K562 (cell line): ENCODE measurements at regions not wholly inside any gene's neighbourhood (a gene's known extent, or its start where the extent isn't known, plus 50 kb on each side); places are given as distances from the start of the nearest gene placed in this dataset.

ENCODE experiments used
- ATAC-seq: fragments of 200-7000 bp; cut with Tn5 transposase; 3 replicates; pipeline ENCODE4 v1.9.1; 2020; ENCODE audit warnings: moderate library complexity
- BruUV-seq: library from RNA; stranded (reverse); fragments of 400-500 nt; replicated peaks from 2 replicates; lab custom pipeline; 2021; lab: Mats Ljungman, UMichigan
- CTCF ChIA-PET: fragments of 300-600 bp; formaldehyde crosslinking; extraction: SDS; loops from one replicate; lab custom pipeline; 2021; ENCODE audit warnings: low intra/inter-chr PET ratio; lab: Yijun Ruan, JAX
- POLR2A ChIA-PET: fragments of 300-600, 350-650 bp; sonication (Branson Sonifier 250); formaldehyde crosslinking; extraction: SDS; loops from one replicate; lab custom pipeline; 2021; ENCODE audit warnings: antibody characterized with exemption, inconsistent platforms; lab: Yijun Ruan, JAX
- DNase-seq, 4 experiments: peaks; one replicate each; pipeline versions ENCODE4 v3.0.0 to v3.0.0-alpha.2; 2011 to 2018; ENCODE audit warnings: low spot score in 3 of 4, mixed read lengths in 3 of 4; ENCODE audit errors: extremely low read depth in 1 of 4
- FAIRE-seq: peaks from 2 replicates; lab custom pipeline; 2011; peaks lifted over from hg19 to GRCh38; lab: Jason Lieb, UNC
- H2AFZ ChIP-seq: 2 replicates; pipeline ENCODE4 v1.6.0; 2011; ENCODE audit warnings: low read depth, low read length, control low read depth, inconsistent platforms
- H3K27ac ChIP-seq: fragments of 200-600 bp; 3 replicates; pipeline ENCODE4 v1.8.0; 2011; ENCODE audit warnings: low read depth, mild to moderate bottlenecking, control low read depth, inconsistent platforms, low read length, moderate library complexity, mixed read lengths; ENCODE audit errors: extremely low read depth
- H3K27me3 ChIP-seq, 2 experiments: fragments of 300-600 bp in 1 of 2; 2 replicates in 1 of 2; 3 replicates in 1 of 2; pipeline versions ENCODE4 v1.6.0 to v1.8.0; 2011; ENCODE audit warnings: inconsistent platforms in 2 of 2, low read length in 2 of 2, mild to moderate bottlenecking in 1 of 2, mixed read lengths in 1 of 2, moderate library complexity in 1 of 2; ENCODE audit not compliant: control insufficient read depth in 2 of 2, insufficient read depth in 2 of 2
- H3K36me3 ChIP-seq: fragments of 300-600 bp; 3 replicates; pipeline ENCODE4 v1.8.0; 2011; ENCODE audit warnings: mild to moderate bottlenecking, low read length, inconsistent platforms; ENCODE audit not compliant: control insufficient read depth, insufficient read depth
- H3K4me1 ChIP-seq, 2 experiments: fragments of 200-600 bp in 1 of 2; replicated peaks in 1 of 2; 2 replicates in 1 of 2; 3 replicates in 1 of 2; pipeline versions ENCODE4 v1.5.1 to v1.8.0; 2011; ENCODE audit warnings: inconsistent platforms in 2 of 2, low read length in 2 of 2, mild to moderate bottlenecking in 1 of 2, mixed read lengths in 1 of 2, moderate library complexity in 1 of 2; ENCODE audit not compliant: control insufficient read depth in 2 of 2, insufficient read depth in 2 of 2
- H3K4me2 ChIP-seq: 2 replicates; pipeline ENCODE4 v1.6.1; 2011; ENCODE audit warnings: low read length, control low read depth, inconsistent platforms, mixed read lengths; ENCODE audit not compliant: insufficient read depth
- H3K4me3 ChIP-seq: fragments of 200-600 bp; sonication (generic), shearing (Covaris generic); 2 replicates; pipeline ENCODE4 v1.5.1; 2016; ENCODE audit warnings: control low read depth, inconsistent platforms
- H3K79me2 ChIP-seq: fragments of 200-600 bp; 3 replicates; pipeline ENCODE4 v1.8.0; 2011; ENCODE audit warnings: low read length, inconsistent platforms; ENCODE audit not compliant: control insufficient read depth, insufficient read depth
- H3K9ac ChIP-seq, 2 experiments: 2 replicates each; pipeline versions ENCODE4 v1.6.0 to v1.6.1; 2011; ENCODE audit warnings: low read depth in 2 of 2, low read length in 2 of 2, control low read depth in 1 of 2, inconsistent platforms in 1 of 2, mild to moderate bottlenecking in 1 of 2, mixed read lengths in 1 of 2; ENCODE audit not compliant: insufficient read depth in 1 of 2
- H3K9me1 ChIP-seq: one replicate; pipeline ENCODE4 v1.6.0; 2011; ENCODE audit warnings: inconsistent platforms, mild to moderate bottlenecking, low read length, moderate library complexity; ENCODE audit not compliant: control insufficient read depth, insufficient read depth
- H3K9me3 ChIP-seq: replicated peaks from 2 replicates; pipeline ENCODE4 v1.5.1; 2011; ENCODE audit warnings: low read depth, low read length, inconsistent platforms; ENCODE audit not compliant: control insufficient read depth, insufficient read depth
- H4K20me1 ChIP-seq: replicated peaks from 2 replicates; pipeline ENCODE4 v1.6.1; 2011; ENCODE audit warnings: low read length, inconsistent platforms, mixed read lengths; ENCODE audit not compliant: control insufficient read depth, insufficient read depth
- BRD9 ChIP-seq: fragments of 450-650 bp; IDR thresholded peaks from 2 replicates; pipeline ENCODE4 v1.6.1; 2018; ENCODE audit warnings: low read depth; ENCODE audit not compliant: partially characterized antibody
- C11orf30 ChIP-seq: fragments of 450-650 bp; IDR thresholded peaks from 2 replicates; pipeline ENCODE4 v1.6.1; 2016; ENCODE audit warnings: low read depth, mild to moderate bottlenecking
- E2F5 ChIP-seq: sonication (generic); formaldehyde crosslinking; IDR thresholded peaks from 2 replicates; pipeline ENCODE4 v1.8.0; 2022; ENCODE audit warnings: mild to moderate bottlenecking, missing genetic modification reagents
- ELF4 ChIP-seq: fragments of 450-650 bp; formaldehyde crosslinking; IDR thresholded peaks from 2 replicates; pipeline ENCODE4 v1.4.0; 2022; ENCODE audit warnings: missing genetic modification characterization
- HNRNPL ChIP-seq: fragments of 200-400 bp; formaldehyde crosslinking; IDR thresholded peaks from 2 replicates; pipeline ENCODE4 v1.6.1; 2017; ENCODE audit warnings: low read depth, mild to moderate bottlenecking, low read length
- IFI16 ChIP-seq: fragments of 250-450 bp; sonication (Bioruptor Pico); IDR thresholded peaks from 2 replicates; pipeline ENCODE4 v2.1.2; 2022; ENCODE audit warnings: mild to moderate bottlenecking, inconsistent platforms
- MAFF ChIP-seq: IDR thresholded peaks from 2 replicates; pipeline ENCODE4 v1.6.1; 2012; ENCODE audit warnings: low read length, improper control_type of control experiment
- MAFG ChIP-seq: fragments of 450-650 bp; conservative IDR thresholded peaks from 2 replicates; pipeline ENCODE4 v1.6.1; 2016; ENCODE audit warnings: missing genetic modification characterization, missing compliant biosample characterization
- MAFK ChIP-seq: IDR thresholded peaks from 2 replicates; pipeline ENCODE4 v1.6.1; 2011; ENCODE audit warnings: low read length, improper control_type of control experiment
- NCOA4 ChIP-seq: fragments of 450-650 bp; IDR thresholded peaks from 2 replicates; pipeline ENCODE4 v1.6.1; 2018; ENCODE audit warnings: mild to moderate bottlenecking; ENCODE audit not compliant: partially characterized antibody
- RBM25 ChIP-seq: fragments of 200-400 bp; formaldehyde crosslinking; IDR thresholded peaks from 2 replicates; pipeline ENCODE4 v1.6.1; 2018; ENCODE audit warnings: low read length, low read depth, moderate library complexity; ENCODE audit not compliant: severe bottlenecking
- SNRNP70 ChIP-seq: fragments of 200-400 bp; formaldehyde crosslinking; optimal IDR thresholded peaks from 2 replicates; pipeline ENCODE3; 2017; ENCODE audit warnings: low read depth, low read length
- ZFP36 ChIP-seq: fragments of 150-350 bp; IDR thresholded peaks from 2 replicates; pipeline ENCODE4 v1.6.1; 2018; ENCODE audit warnings: low read length, low read depth; ENCODE audit not compliant: partially characterized antibody
- ZNF316 ChIP-seq: fragments of 450-650 bp; IDR thresholded peaks from 2 replicates; pipeline ENCODE4 v1.6.1; 2016
- ZNF584 ChIP-seq: fragments of 200-800 bp; sonication (Bioruptor generic); IDR thresholded peaks from 2 replicates; pipeline ENCODE4 v1.6.1; 2016; ENCODE audit warnings: low read depth, mild to moderate bottlenecking, missing genetic modification characterization, missing compliant biosample characterization
- WGBS: fragments of 100-300 bp; shearing (Covaris generic); methylation state at CpG from one replicate; pipeline ENCODE4 v1.1.6; 2016; ENCODE audit warnings: low coverage, mixed read lengths; ENCODE audit not compliant: insufficient coverage; ENCODE audit errors: missing lambda C conversion rate; 5-methylcytosine and 5-hydroxymethylcytosine counted together
- in situ Hi-C: fragments of 300-500 bp; cut with MboI; formaldehyde crosslinking; loops from 4 replicates; pipeline ENCODE4 v1.15.0; 2018; ENCODE audit warnings: inconsistent platforms, mixed read lengths
- intact Hi-C: fragments of 100-400 bp; cut with micrococcal nuclease; formaldehyde crosslinking; loops from 2 replicates; pipeline ENCODE4 v1.14.2; 2022
- TF ChIP-seq, protein P1 (sequence below): fragments of 250-450 bp; sonication (Bioruptor Pico); IDR thresholded peaks from 2 replicates; pipeline ENCODE4 v1.4.0; 2020

GRCh38 chr11:91871048-91871447 is 353.6 kb upstream of the FAT3 start:
- no peak for TF ChIP-seq BRD9
- TF ChIP-seq, protein P1, sequence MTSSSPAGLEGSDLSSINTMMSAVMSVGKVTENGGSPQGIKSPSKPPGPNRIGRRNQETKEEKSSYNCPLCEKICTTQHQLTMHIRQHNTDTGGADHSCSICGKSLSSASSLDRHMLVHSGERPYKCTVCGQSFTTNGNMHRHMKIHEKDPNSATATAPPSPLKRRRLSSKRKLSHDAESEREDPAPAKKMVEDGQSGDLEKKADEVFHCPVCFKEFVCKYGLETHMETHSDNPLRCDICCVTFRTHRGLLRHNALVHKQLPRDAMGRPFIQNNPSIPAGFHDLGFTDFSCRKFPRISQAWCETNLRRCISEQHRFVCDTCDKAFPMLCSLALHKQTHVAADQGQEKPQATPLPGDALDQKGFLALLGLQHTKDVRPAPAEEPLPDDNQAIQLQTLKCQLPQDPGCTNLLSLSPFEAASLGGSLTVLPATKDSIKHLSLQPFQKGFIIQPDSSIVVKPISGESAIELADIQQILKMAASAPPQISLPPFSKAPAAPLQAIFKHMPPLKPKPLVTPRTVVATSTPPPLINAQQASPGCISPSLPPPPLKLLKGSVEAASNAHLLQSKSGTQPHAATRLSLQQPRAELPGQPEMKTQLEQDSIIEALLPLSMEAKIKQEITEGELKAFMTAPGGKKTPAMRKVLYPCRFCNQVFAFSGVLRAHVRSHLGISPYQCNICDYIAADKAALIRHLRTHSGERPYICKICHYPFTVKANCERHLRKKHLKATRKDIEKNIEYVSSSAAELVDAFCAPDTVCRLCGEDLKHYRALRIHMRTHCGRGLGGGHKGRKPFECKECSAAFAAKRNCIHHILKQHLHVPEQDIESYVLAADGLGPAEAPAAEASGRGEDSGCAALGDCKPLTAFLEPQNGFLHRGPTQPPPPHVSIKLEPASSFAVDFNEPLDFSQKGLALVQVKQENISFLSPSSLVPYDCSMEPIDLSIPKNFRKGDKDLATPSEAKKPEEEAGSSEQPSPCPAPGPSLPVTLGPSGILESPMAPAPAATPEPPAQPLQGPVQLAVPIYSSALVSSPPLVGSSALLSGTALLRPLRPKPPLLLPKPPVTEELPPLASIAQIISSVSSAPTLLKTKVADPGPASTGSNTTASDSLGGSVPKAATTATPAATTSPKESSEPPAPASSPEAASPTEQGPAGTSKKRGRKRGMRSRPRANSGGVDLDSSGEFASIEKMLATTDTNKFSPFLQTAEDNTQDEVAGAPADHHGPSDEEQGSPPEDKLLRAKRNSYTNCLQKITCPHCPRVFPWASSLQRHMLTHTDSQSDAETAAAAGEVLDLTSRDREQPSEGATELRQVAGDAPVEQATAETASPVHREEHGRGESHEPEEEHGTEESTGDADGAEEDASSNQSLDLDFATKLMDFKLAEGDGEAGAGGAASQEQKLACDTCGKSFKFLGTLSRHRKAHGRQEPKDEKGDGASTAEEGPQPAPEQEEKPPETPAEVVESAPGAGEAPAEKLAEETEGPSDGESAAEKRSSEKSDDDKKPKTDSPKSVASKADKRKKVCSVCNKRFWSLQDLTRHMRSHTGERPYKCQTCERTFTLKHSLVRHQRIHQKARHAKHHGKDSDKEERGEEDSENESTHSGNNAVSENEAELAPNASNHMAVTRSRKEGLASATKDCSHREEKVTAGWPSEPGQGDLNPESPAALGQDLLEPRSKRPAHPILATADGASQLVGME = no peak
- TF ChIP-seq ELF4 (CRISPR knock-in tag) = no peak
- no peak for TF ChIP-seq NCOA4
- TF ChIP-seq RBM25 = no peak
- TF ChIP-seq HNRNPL = no peak
- peak; percentile 73 for TF ChIP-seq C11orf30
- TF ChIP-seq MAFG (tag) = peak; percentile 78
- TF ChIP-seq MAFK = peak; percentile 29; the same call in 1 of the 2 replicates
- TF ChIP-seq ZNF316 = peak; percentile 76
- TF ChIP-seq E2F5 (CRISPR knock-in tag) = no peak
- no peak for TF ChIP-seq ZNF584 (CRISPR knock-in tag)
- TF ChIP-seq ZFP36 = no peak
- TF ChIP-seq SNRNP70 = no peak
- no peak for TF ChIP-seq IFI16
- TF ChIP-seq MAFF = peak; percentile 22; the same call in 1 of the 2 replicates
- Histone ChIP-seq H3K9ac (no peak overlapping the region), H3K4me2 (no peak overlapping the region), H3K36me3 (no peaks in the 10 kb centered on the region), H3K27me3 (no peaks in the 10 kb centered on the region), H3K4me1 (no peaks in the 10 kb centered on the region; a peak in 1 of 5 replicates), H3K9me1 (no peaks in the 10 kb centered on the region), H3K79me2 (no peaks in the 10 kb centered on the region), H3K4me3 (no peak overlapping the region), H2AFZ (peak overlapping the region; percentile 46; the same call in 1 of the 2 replicates), H4K20me1 (no peaks in the 10 kb centered on the region), H3K27ac (no peak overlapping the region), H3K9me3 (no peaks in the 10 kb centered on the region)
- in situ Hi-C loops = no loop called here
- no peak for FAIRE-seq
- ChIA-PET CTCF (no interaction called here), POLR2A (interaction anchor here (1.1 kb wide), 1 partner anchor 20 kb away, joined by 3 read pairs; no protein-coding TSS in a partner anchor)
- WGBS = 6% methylated on average over 2 of the region's 2 CpGs
- ATAC-seq = no peak
- no peak for DNase-seq
- intact Hi-C loops = no loop called here
- no TSS peak for BruUV-seq
